ENCODE measurements at regions not wholly inside any gene's neighbourhood (a gene's known extent, or its start where the extent isn't known, plus 50 kb on each side); places are given as distances from the start of the nearest gene placed in this dataset.

- ATAC-seq (no peak), DNase-seq (no peak)
- TF ChIP-seq, protein P1, sequence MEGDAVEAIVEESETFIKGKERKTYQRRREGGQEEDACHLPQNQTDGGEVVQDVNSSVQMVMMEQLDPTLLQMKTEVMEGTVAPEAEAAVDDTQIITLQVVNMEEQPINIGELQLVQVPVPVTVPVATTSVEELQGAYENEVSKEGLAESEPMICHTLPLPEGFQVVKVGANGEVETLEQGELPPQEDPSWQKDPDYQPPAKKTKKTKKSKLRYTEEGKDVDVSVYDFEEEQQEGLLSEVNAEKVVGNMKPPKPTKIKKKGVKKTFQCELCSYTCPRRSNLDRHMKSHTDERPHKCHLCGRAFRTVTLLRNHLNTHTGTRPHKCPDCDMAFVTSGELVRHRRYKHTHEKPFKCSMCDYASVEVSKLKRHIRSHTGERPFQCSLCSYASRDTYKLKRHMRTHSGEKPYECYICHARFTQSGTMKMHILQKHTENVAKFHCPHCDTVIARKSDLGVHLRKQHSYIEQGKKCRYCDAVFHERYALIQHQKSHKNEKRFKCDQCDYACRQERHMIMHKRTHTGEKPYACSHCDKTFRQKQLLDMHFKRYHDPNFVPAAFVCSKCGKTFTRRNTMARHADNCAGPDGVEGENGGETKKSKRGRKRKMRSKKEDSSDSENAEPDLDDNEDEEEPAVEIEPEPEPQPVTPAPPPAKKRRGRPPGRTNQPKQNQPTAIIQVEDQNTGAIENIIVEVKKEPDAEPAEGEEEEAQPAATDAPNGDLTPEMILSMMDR (IDR thresholded peaks at IDR 0.05), result no peak
- WGBS, 2 donors, result 82 to 88% methylated on average over 17 of the region's 17 CpGs
- intact Hi-C loops (cut with DNase I), result loop anchor here in 3 of 10 donors (5.0 to 10.0 kb wide), 3 partner anchors 50 to 182 kb away; no protein-coding TSS in a partner anchor
- Histone ChIP-seq H3K4me3 (no peak overlapping the region), H3K27me3 (no peaks in the 10 kb centered on the region), H3K4me1 (peaks cover 0 to 31% (median 11%) of the 10 kb centered on the region in 9 donors), H3K9me3 (peaks cover 0 to 10% (median 0%) of the 10 kb centered on the region in 11 donors), H3K27ac (peak overlapping the region in 9 of 10 donors; percentile 67 to 86 (median 82)), H3K36me3 (no peaks in the 10 kb centered on the region)
Measured at GRCh38 chr17:77727037-77727615, 231.4 kb upstream of the TNRC6C start.

- no peaks in the 10 kb centered on the region for H3K36me3 ChIP-seq
- H3K27ac ChIP-seq, result peak overlapping the region; percentile 34 to 89 (median 72)
- ATAC-seq (peak in 3 of 8 donors; percentile 4 to 11 (median 7)), DNase-seq (no peak)
- peaks cover 0 to 28% (median 11%) of the 10 kb centered on the region in 9 donors for H3K4me1 ChIP-seq
- 91 to 97% methylated on average over 2 of the region's 2 CpGs for WGBS, 2 donors
- H3K9me3 ChIP-seq, result peaks cover 0 to 23% (median 0%) of the 10 kb centered on the region in 11 donors
- no peaks in the 10 kb centered on the region for H3K27me3 ChIP-seq
- no peak overlapping the region for H3K4me3 ChIP-seq
- TF ChIP-seq, protein P1 (IDR thresholded peaks at IDR 0.05), result no peak
- intact Hi-C loops (cut with DNase I), result loop anchor here in 3 of 10 donors (5.0 to 10.0 kb wide), 3 partner anchors 51 to 184 kb away; no protein-coding TSS in a partner anchor
Measured at GRCh38 chr17:77728474-77728795, 230.1 kb upstream of the TNRC6C start.

DNA sequence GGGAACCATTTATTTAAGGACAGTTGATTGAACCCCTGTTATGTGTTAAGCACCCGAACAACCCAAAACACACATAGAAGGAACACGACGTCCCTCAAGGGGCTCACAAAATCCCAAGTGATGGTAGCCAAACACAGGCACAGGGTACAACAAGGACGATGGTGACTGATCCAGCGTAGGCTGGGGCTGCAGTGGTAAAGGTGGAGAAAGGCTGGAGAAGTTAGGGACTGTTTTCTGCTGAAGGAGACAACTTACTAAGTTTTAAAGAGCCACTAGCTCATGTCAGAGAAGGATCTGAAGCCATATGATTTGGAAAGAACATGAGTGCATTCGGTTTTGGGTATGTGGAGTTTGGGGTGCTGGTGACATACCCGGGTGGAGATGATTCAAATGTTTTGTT, 229.6 kb upstream of the TNRC6C start:
- H3K27ac ChIP-seq, result peak overlapping the region in 7 of 10 donors; percentile 64 to 89 (median 74)
- no peaks in the 10 kb centered on the region for H3K27me3 ChIP-seq
- intact Hi-C loops (cut with DNase I), result loop anchor here in 3 of 10 donors (5.0 to 10.0 kb wide), 3 partner anchors 52 to 184 kb away; no protein-coding TSS in a partner anchor
- 88% methylated on average over 7 of the region's 7 CpGs for WGBS, 2 donors
- TF ChIP-seq, protein P1 (IDR thresholded peaks at IDR 0.05), result no peak
- DNase-seq (no peak), ATAC-seq (no peak)
- H3K4me3 ChIP-seq, result no peak overlapping the region
- H3K4me1 ChIP-seq, result peaks cover 0 to 30% (median 11%) of the 10 kb centered on the region in 9 donors
- H3K9me3 ChIP-seq, result peaks cover 0 to 25% (median 0%) of the 10 kb centered on the region in 11 donors
- H3K36me3 ChIP-seq, result no peaks in the 10 kb centered on the region

GRCh38 chr17:77729587-77729986, 228.9 kb upstream of the TNRC6C start:
- Histone ChIP-seq H3K27me3 (peaks cover 0 to 3% (median 0%) of the 10 kb centered on the region in 7 donors), H3K9me3 (peaks cover 0 to 25% (median 0%) of the 10 kb centered on the region in 11 donors), H3K4me1 (peaks cover 7 to 37% (median 18%) of the 10 kb centered on the region in 9 donors), H3K36me3 (no peaks in the 10 kb centered on the region), H3K4me3 (no peak overlapping the region), H3K27ac (no peak overlapping the region)
- WGBS, 2 donors, result 89 to 91% methylated on average over 4 of the region's 4 CpGs
- DNase-seq (no peak), ATAC-seq (no peak)
- TF ChIP-seq, protein P1 (IDR thresholded peaks at IDR 0.05), result no peak
- intact Hi-C loops (cut with DNase I), result loop anchor here in 3 of 10 donors (5.0 to 10.0 kb wide), 3 partner anchors 52 to 185 kb away; no protein-coding TSS in a partner anchor
